Aorta (tissue), 5 donors: ENCODE measurements at regions not wholly inside any gene's neighbourhood (a gene's known extent, or its start where the extent isn't known, plus 50 kb on each side); places are given as distances from the start of the nearest gene placed in this dataset.

ENCODE experiments used
- ATAC-seq: fragments of 200-7000 bp; cut with Tn5 transposase; one replicate; pipeline ENCODE4 v1.9.1; 2022; ENCODE audit warnings: moderate library complexity; ENCODE audit not compliant: low FRiP score
- DNase-seq, 2 donors: peaks; one replicate each; pipeline ENCODE4 v3.0.0-alpha.2; 2020
- H3K27ac ChIP-seq, 2 donors: one replicate each; pipeline ENCODE4 v1.5.1; 2013; ENCODE audit warnings: low read length in 2 of 2, mild to moderate bottlenecking in 2 of 2, moderate library complexity in 2 of 2, control low read depth in 1 of 2, inconsistent platforms in 1 of 2, low read depth in 1 of 2
- H3K27me3 ChIP-seq, 2 donors: one replicate each; pipeline ENCODE4 v1.6.1; 2013; ENCODE audit warnings: control low read depth in 1 of 2, low read length in 1 of 2, mild to moderate bottlenecking in 1 of 2, moderate library complexity in 1 of 2; ENCODE audit not compliant: insufficient read depth in 2 of 2, control insufficient read depth in 1 of 2
- H3K36me3 ChIP-seq, 2 donors: one replicate each; pipeline ENCODE4 v1.6.1; 2013; ENCODE audit warnings: control low read depth in 1 of 2, low read length in 1 of 2, mild to moderate bottlenecking in 1 of 2; ENCODE audit not compliant: insufficient read depth in 2 of 2, control insufficient read depth in 1 of 2
- H3K4me1 ChIP-seq, 2 donors: one replicate each; pipeline ENCODE4 v1.6.1; 2013; ENCODE audit warnings: low read length in 2 of 2, control low read depth in 1 of 2, mild to moderate bottlenecking in 1 of 2, moderate library complexity in 1 of 2; ENCODE audit not compliant: insufficient read depth in 2 of 2, control insufficient read depth in 1 of 2
- H3K4me3 ChIP-seq, 2 donors: one replicate each; pipeline ENCODE4 v1.5.1; 2013; ENCODE audit warnings: low read length in 2 of 2, control low read depth in 1 of 2, mild to moderate bottlenecking in 1 of 2
- H3K9me3 ChIP-seq: one replicate; pipeline ENCODE4 v1.6.1; 2013; ENCODE audit warnings: mild to moderate bottlenecking, low read length; ENCODE audit not compliant: control insufficient read depth
- WGBS, 2 donors: extraction: QIAGEN DNeasy Blood & Tissue Kit; methylation state at CpG; one replicate each; pipeline ENCODE4 v1.1.7; 2013; 5-methylcytosine and 5-hydroxymethylcytosine counted together
- intact Hi-C, 2 donors: fragments of 100-400 bp; cut with DNase I; formaldehyde crosslinking; loops; one replicate each; pipeline versions ENCODE4 v1.14.2 to v1.15.0; 2022
- donor health status: healthy with polysubstance abuse.
- donor health status: Bipolar disorder and iron deficiency.
- donor health status: DM: no; HTN: no; CAD: no.
- donor health status: DM: no; HTN: no; CAD: no.
- donor health status: DM: yes; HTN: yes; CAD: no.

DNA sequence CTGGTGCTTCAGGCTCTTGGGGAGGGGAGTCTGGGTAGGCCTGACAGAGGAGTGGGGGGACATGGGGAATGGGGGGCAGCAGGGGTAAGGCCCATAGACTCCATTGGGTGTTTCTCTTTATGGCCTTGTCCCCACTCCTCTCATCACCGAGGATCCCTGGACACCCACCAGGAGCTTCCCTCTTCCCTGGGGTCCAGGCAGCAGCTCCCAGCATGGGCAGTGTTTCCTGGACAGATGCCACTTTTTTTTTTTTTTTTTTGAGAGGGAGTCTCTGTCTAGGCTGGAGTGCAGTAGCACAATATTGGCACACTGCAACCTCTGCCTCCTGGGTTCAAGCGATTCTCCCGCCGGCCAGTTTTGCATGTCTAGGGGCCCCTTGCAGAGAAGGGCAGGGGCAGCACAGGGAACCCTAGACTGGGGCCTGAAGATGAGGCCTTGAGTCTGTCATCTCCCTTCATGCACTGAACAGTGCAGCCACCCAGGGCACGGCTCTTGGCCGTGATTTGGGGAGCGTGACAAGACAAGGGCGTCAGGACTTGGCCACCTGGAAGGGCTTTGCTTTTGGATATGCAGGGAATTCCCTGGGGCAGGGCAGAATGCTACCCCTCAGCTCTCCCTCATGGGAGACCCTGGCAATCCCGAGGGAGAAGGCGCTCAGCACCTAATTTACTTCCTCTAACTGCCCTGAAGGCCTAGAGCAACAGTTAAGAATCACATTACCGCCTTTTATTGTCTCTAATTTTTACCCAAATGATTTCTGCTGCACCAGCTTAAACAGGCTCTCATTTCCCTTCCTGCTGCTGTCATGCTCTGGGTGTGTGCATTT is 213.9 kb upstream of the ZNF536 start:
- WGBS, 2 donors: 82 to 84% methylated on average over 11 of the region's 11 CpGs
- no peaks in the 10 kb centered on the region for H3K36me3 ChIP-seq
- DNase-seq (peak in 1 of 2 donors; percentile 17), ATAC-seq (no peak)
- intact Hi-C loops: no loop called here
- H3K4me3 ChIP-seq: no peak overlapping the region
- H3K9me3 ChIP-seq: peaks cover 2% of the 10 kb centered on the region
- no peak overlapping the region for H3K27ac ChIP-seq
- no peaks in the 10 kb centered on the region for H3K4me1 ChIP-seq
- H3K27me3 ChIP-seq: no peaks in the 10 kb centered on the region

GRCh38 chr19:30158893-30159245 is 213.3 kb upstream of the ZNF536 start:
- no peak overlapping the region for H3K27ac ChIP-seq
- H3K4me3 ChIP-seq: no peak overlapping the region
- peaks cover 2% of the 10 kb centered on the region for H3K9me3 ChIP-seq
- H3K36me3 ChIP-seq: no peaks in the 10 kb centered on the region
- no peaks in the 10 kb centered on the region for H3K4me1 ChIP-seq
- ATAC-seq (no peak), DNase-seq (no peak)
- WGBS, 2 donors: 81 to 87% methylated on average over 2 of the region's 2 CpGs
- intact Hi-C loops: no loop called here
- H3K27me3 ChIP-seq: no peaks in the 10 kb centered on the region

DNA sequence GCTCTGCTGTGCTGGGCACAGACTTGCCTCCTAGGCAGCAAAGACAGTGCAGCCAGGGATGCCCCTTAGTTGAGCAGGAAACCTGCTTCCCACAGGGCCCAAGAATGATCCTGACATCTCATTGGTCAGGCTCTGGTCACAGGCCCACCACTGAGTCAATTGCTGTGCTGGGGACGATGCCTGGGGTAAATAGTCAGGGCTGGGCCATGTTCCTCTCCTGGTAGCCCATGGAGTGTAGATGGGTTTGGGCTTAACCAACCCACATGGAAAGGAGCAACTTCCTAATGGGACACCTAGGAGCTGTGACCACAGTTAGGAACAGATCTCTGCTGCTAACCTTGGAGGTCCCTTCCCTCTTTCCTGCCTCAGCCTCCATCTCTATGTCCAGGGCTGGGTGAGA is 212.5 kb upstream of the ZNF536 start:
- no peaks in the 10 kb centered on the region for H3K27me3 ChIP-seq
- no peak overlapping the region for H3K27ac ChIP-seq
- DNase-seq (no peak), ATAC-seq (no peak)
- intact Hi-C loops: no loop called here
- no peak overlapping the region for H3K4me3 ChIP-seq
- H3K9me3 ChIP-seq: peaks cover 2% of the 10 kb centered on the region
- no peaks in the 10 kb centered on the region for H3K36me3 ChIP-seq
- 88 to 100% methylated on average over 1 of the region's 1 CpG for WGBS, 2 donors
- H3K4me1 ChIP-seq: no peaks in the 10 kb centered on the region

- Histone ChIP-seq H3K27ac (no peak overlapping the region), H3K9me3 (peaks cover 2% of the 10 kb centered on the region), H3K4me3 (no peak overlapping the region), H3K36me3 (no peaks in the 10 kb centered on the region), H3K27me3 (no peaks in the 10 kb centered on the region), H3K4me1 (no peaks in the 10 kb centered on the region)
- intact Hi-C loops: no loop called here
- DNase-seq (no peak), ATAC-seq (no peak)
- 73 to 74% methylated on average over 9 of the region's 9 CpGs for WGBS, 2 donors
These were observed 211.8 kb upstream of the ZNF536 start for GRCh38 chr19:30160426-30160825.

DNA sequence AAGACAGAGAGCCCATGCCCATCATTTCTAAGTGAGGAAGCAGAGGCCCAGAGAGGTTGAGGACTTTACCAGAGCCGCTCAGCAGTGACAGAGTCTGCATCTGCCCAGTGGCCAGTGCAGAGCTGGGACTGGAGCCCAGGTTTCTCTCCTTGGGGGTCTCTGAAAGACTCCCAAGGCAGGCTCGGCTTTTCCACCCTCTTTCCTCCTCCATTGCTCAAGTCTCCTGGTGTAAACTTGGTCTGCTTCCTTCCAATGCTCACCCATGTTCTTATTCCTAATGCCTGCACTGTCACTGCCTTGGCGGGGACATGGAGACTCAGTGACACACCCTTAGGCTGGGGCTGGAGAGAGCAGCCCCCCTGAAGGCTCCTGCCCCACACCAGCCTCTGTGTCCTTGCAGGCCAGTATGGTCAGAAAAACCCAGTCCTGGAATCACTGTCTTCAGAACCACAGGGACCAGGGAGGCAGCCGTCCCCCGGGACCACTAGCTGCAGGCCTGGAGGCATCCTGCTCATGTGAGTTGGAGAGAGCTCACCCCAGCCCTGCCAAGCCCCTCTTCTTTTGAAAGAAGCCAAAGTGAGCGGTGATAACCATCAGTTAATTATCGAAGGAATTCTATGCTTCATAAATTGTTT is 211.0 kb upstream of the ZNF536 start:
- intact Hi-C loops: no loop called here
- no peak for ATAC-seq
- no peak overlapping the region for H3K27ac ChIP-seq
- no peak for DNase-seq
- no peak overlapping the region for H3K4me3 ChIP-seq
- H3K27me3 ChIP-seq: no peaks in the 10 kb centered on the region
- H3K9me3 ChIP-seq: peaks cover 2% of the 10 kb centered on the region
- no peaks in the 10 kb centered on the region for H3K36me3 ChIP-seq
- 79 to 89% methylated on average over 6 to 7 of the region's 7 CpGs for WGBS, 2 donors
- no peaks in the 10 kb centered on the region for H3K4me1 ChIP-seq

DNA sequence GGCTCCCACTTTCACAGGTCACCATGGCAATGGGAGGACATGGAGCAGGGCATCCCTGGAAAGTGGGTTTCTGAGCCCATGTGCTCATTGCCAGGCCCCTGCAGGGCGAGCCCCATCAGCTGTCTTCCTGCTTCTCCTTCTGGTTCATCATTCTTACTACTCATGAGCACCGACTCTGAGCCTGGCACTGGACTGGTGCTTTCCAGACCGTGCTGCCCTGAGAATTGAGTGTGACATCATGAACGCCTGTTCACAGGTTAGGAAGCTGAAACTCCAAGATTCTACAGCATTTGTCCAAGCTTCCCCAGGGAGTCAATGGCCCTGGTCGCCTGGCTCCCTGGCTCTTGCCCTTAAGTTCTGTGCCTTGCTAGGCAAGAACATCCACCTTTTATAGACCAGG is 210.4 kb upstream of the ZNF536 start:
- Histone ChIP-seq H3K4me1 (no peaks in the 10 kb centered on the region), H3K36me3 (no peaks in the 10 kb centered on the region), H3K27ac (no peak overlapping the region), H3K9me3 (peaks cover 2% of the 10 kb centered on the region), H3K4me3 (no peak overlapping the region), H3K27me3 (no peaks in the 10 kb centered on the region)
- DNase-seq: no peak
- intact Hi-C loops: no loop called here
- ATAC-seq: no peak
- WGBS, 2 donors: 61 to 79% methylated on average over 5 of the region's 5 CpGs

DNA sequence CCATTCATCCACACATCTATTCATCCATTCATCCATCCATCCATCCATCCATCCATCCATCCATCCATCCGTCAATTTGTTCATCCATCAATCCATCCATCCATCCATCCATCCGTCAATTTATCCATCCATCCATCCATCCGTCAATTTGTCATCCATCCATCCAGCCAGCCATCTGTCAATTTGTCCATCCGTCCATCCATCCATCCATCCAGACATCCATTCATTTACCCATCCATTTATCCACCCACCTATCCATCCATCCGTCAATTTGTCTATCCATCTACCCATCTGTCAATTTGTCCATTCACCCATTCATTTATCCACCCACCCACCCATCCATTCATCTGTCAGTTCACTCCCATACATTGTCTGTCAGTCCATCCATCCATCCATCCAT is 209.5 kb upstream of the ZNF536 start:
- Histone ChIP-seq H3K9me3 (peaks cover 2% of the 10 kb centered on the region), H3K4me1 (no peaks in the 10 kb centered on the region), H3K27ac (no peak overlapping the region), H3K27me3 (no peaks in the 10 kb centered on the region), H3K36me3 (no peaks in the 10 kb centered on the region), H3K4me3 (no peak overlapping the region)
- 88 to 95% methylated on average over 5 of the region's 5 CpGs for WGBS, 2 donors
- no peak for ATAC-seq
- no peak for DNase-seq
- intact Hi-C loops: no loop called here

DNA sequence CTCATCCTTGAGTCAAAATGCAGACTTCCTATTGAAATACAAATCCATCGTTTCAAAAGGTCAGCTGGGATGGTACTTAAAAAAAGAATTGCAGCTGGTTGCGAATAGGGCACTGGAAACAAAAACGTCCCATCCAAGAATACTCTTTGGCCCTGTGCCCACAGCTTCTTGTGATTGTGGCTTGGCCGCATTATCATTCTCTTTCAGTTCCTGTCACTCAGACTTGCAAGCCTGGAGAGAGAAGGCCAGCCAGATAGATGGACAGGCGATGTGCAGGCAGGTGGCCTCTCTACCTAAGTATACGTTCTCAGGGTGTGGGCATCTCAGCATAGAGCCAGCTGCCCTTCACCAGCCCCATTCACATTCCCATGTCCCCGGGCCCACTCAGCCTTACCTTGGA is 208.5 kb upstream of the ZNF536 start:
- Histone ChIP-seq H3K36me3 (no peaks in the 10 kb centered on the region), H3K27ac (no peak overlapping the region), H3K27me3 (no peaks in the 10 kb centered on the region), H3K9me3 (peaks cover 2% of the 10 kb centered on the region), H3K4me3 (no peak overlapping the region), H3K4me1 (no peaks in the 10 kb centered on the region)
- DNase-seq: no peak
- intact Hi-C loops: no loop called here
- 75% methylated on average over 7 of the region's 7 CpGs for WGBS, 2 donors
- no peak for ATAC-seq

GRCh38 chr19:30165228-30165813 is 206.9 kb upstream of the ZNF536 start:
- ATAC-seq (no peak), DNase-seq (no peak)
- Histone ChIP-seq H3K9me3 (peaks cover 1% of the 10 kb centered on the region), H3K27ac (no peak overlapping the region), H3K27me3 (no peaks in the 10 kb centered on the region), H3K4me3 (no peak overlapping the region), H3K36me3 (no peaks in the 10 kb centered on the region), H3K4me1 (no peaks in the 10 kb centered on the region)
- WGBS, 2 donors: 88 to 90% methylated on average over 10 of the region's 10 CpGs
- intact Hi-C loops: no loop called here
